HuH-7.5 (cell line): ENCODE measurements at regions not wholly inside any gene's neighbourhood (a gene's known extent, or its start where the extent isn't known, plus 50 kb on each side); places are given as distances from the start of the nearest gene placed in this dataset.
"Not testable (repeated sequence)": the region's sequence is repeated elsewhere in the genome, so short reads cannot be mapped to it uniquely, and the experiment has no call there.

Experiments
- DNase-seq: peaks from one replicate; pipeline ENCODE4 v3.0.0; 2011; ENCODE audit warnings: low spot score

DNA sequence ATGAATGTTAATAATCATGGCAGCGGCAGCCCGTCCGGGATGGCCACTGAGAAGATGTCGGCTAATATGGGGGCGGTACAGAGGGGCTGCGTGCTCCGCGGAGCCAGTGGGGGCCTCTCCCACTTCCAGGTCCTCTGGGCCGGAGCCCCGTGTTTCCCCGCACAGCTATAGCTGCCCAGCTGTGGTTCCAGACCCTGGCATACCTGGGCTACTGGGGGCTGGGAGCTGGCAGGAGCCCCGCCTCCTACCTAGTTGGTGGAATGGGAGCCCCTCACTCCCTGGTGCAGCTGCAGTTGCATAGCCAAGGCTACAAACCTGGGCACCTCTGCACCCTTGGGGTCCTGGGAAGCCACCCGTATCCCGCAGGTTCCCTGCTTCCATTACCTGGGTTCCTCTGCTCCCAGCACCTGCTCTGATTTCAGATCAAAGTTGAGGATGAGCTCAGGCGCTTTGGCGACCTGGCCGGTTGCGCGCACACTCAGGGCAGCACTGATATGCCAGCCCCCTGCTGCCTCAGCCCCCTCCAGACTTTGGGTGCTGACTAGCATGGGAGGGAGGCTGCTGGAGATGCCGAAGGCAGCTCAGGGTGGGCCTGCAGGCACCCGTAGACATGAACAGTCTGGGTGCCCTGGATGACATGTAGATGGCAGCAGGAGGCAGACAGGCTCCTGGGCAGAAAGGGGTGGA lies 236.5 kb upstream of the SEMA3D start:
- no peak for DNase-seq

DNA sequence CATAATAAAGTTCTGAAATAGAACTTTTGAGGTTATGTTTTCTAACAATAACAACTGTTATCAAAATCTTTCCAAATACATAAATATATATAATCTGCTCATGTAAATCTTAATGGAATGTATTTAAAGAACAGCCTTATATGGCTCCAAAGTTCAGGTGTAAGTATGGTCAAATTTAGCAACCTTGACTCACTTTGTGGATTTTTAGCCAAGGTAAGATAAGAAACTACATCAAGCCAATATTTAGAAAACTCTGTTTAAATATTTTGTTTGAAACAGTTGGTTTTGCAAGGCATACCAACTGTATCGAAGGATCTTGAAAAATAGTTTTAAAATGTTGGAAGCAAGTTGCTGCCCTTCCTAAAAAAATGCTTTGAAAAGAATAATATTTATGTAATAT lies 228.9 kb upstream of the SEMA3D start:
- no peak for DNase-seq

DNA sequence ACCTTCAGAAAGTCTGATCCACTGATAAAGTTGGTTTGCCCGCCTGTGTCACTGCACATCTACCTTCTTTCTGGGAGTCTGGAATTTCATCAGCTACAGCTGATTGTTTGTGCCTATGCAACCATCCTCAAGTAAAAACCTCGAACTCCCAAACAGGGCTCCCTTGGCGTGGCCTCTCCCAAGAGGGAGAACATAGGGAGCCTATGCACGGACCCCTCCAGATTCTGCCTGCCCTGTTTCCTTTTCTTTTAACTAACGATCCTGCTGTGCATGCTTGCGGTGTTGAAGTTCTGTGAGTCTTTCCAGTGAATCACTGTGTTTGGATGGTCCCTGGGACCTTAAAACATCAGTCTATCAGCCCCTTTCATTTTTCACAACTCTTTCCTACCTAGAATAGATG lies 226.9 kb upstream of the SEMA3D start:
- no peak for DNase-seq

DNA sequence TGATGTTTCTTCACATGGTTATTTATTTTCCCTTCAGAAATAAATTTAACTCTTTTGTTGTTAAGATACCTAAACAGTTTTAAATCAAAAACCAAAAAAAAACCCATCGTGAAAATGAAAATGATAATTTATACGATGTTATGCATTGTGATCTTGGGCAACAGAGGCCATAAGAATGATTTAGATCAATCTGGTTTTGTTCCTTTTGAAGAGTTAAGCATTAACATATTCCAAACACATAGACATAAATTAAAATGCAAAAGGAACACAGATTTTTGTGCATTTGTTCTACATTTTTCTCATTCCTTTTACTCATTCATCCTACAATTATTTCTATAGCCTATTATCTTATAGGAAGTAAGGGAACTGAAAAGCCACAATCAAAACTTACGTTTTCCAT lies 226.1 kb upstream of the SEMA3D start:
- no peak for DNase-seq

GRCh38 chr7:85407391-85407790 lies 220.5 kb upstream of the SEMA3D start:
- no peak for DNase-seq

GRCh38 chr7:85405016-85405902 lies 218.4 kb upstream of the SEMA3D start:
- no peak for DNase-seq

GRCh38 chr7:85396676-85397075 lies 209.8 kb upstream of the SEMA3D start:
- no peak for DNase-seq

DNA sequence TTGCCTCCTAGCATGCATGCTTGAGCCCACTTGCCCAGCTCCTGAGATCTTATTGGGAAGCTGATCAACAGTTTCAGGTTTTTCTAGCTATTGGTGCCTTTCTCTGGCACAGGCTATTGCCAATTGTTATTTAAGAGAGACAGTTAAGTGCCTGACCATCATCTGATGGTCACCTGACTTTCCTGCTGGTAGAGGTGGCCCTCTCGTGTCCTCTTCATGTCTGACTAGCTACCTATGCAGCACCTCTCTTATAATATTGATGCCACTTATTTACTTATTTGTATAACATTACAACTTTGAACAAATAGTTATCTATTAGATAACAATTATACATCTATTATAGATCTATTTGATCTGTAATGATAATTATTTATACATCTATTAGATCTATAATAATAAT lies 205.9 kb upstream of the SEMA3D start:
- DNase-seq = no peak

- no peak for DNase-seq
Measured at GRCh38 chr7:85392326-85392725, 205.5 kb upstream of the SEMA3D start.

DNA sequence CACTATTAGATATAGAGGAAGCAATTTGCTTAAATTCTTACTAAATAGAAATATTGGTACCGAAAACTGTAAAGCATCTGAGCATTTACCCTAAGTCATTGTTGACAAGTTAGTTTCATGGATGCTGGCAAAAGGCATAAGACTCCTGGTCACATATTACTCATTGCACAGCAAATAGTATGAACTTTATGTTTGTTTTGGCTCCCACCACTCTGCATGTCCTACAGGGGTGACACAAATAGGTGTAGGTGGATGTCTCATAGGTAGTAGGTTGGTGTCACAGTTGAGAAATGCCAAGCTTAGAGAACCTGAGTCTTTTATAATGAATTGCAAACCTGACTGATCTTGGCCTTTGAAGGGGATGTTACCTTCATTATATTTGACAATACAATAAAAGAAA lies 199.6 kb upstream of the SEMA3D start:
- no peak for DNase-seq

- no peak for DNase-seq
Measured at GRCh38 chr7:85384392-85384791, 197.5 kb upstream of the SEMA3D start.

- no peak for DNase-seq
Measured at GRCh38 chr7:85381212-85381611, 194.4 kb upstream of the SEMA3D start.

DNA sequence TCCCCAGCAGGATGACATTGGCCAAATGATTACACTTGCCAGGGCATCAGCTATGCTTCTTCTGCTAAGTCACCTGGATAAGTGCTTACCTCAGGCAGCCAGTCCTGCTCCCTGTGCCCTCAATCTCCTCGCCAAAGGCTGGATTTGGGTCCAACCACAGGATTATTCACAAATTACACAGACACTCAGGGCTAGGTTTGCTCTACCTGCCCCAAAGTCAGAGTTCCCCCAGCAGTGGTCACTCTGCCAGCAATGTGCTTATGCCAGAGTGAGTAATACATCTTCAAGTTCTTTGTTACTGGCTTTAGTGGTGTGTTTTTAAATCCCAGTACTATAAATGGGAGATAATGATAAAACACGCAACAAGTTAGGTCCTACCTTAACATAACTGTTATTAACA lies 189.7 kb upstream of the SEMA3D start:
- no peak for DNase-seq

- DNase-seq = no peak
Measured at GRCh38 chr7:85356916-85357315, 170.1 kb upstream of the SEMA3D start.

GRCh38 chr7:85343484-85343883 lies 156.6 kb upstream of the SEMA3D start:
- no peak for DNase-seq

DNA sequence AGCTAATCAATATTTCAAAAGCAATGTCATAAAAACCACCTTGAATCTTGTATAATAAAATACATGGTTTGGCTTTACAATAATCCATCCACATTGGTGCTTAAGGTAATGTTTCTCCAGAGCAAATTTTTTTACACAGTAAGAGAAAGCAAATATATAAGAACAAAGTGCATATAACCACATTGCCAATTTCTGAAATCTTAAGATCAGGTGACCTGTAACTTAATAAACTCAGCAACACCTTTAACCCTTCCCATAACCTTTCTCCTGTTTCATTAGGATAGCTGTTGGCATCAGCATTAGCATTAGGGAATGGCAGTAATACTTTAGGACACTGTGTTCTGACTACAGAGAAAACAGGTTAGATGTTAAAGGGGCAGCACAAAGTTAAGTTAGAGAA lies 155.9 kb upstream of the SEMA3D start:
- DNase-seq = no peak

DNA sequence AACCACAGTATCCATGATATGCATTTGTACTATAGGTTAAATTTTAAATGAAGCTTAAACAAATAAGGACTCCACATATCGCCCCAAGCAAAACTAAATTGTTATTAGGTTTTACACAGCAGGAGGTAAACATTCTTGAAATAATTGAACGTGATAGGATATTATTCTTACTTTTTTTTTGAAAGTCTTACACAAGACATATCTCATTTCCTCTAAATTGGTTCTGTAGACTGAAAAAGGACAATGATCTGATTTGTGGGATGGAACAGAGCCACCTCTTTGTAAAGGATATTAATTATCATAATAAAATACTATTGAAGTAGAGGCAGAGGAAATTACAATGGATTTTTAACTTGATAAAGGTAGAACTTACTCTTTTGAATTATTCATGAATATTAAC lies 155.1 kb upstream of the SEMA3D start:
- DNase-seq = no peak

GRCh38 chr7:85341121-85341520 lies 154.3 kb upstream of the SEMA3D start:
- DNase-seq = no peak

- no peak for DNase-seq
Measured at GRCh38 chr7:85336086-85336485, 149.2 kb upstream of the SEMA3D start.

- not testable (repeated sequence) for DNase-seq
Measured at GRCh38 chr7:85335113-85335512, 148.3 kb upstream of the SEMA3D start.

- DNase-seq = no peak
Measured at GRCh38 chr7:85328456-85328998, 141.7 kb upstream of the SEMA3D start.

DNA sequence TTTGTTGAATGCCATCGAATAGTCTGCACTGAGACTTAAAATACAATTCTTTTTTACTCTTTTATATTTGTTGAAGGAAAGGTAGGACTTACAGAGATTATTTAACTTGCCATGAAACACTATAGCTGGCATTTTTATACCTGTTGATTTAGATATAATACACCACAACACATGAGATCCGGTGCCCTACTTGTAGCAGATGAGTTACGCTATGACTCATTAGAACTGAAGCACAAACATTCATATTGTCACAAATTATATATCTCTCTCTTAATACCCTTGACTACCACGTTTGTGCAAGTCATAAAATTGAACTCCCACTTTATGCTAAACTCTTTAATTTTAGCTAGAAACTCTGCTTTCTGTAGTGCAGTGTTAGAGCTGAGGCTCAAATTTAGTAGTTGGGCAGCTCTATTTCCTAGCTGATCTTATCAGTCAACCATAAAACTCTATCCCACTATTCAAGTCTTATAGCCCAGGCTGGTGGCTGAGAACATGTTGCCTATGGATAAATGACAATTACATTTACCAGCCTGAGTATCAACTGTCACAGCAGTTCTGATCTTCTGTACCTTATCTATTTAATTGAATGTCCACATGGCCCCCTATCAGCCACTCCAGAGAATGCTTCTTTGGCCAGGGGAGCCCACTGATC lies 137.4 kb upstream of the SEMA3D start:
- no peak for DNase-seq

- no peak for DNase-seq
Measured at GRCh38 chr7:85322252-85322651, 135.4 kb upstream of the SEMA3D start.
